GM18873 (cell line): ENCODE measurements at regions not wholly inside any gene's neighbourhood (a gene's known extent, or its start where the extent isn't known, plus 50 kb on each side); places are given as distances from the start of the nearest gene placed in this dataset.

Source experiments
- ATAC-seq: cut with Tn5 transposase; IDR thresholded peaks from one replicate; pipeline ENCODE4 v1.9.1; 2021; ENCODE audit warnings: mild to moderate bottlenecking, moderate library complexity, moderate number of reproducible peaks; ENCODE audit not compliant: unreplicated experiment, low FRiP score

DNA sequence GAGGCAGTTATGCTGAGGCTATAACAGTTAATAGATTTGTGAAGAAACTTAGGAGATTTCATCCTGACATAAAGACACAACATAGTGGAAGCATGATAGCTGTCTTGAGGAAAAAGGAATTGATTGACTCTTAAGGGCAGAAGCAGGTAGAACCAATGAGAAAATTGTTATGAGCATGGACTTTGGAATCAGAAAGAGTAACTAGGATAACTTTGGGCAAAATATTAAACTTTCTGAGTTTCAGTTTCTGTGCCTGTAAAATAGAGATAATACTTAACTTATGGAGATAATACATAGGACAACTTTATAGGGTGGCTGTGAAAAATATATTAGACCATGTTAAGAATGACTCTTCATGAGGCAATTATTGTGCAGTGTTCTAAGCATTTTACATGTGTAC lies 696.5 kb downstream of the CDH11 start:
- no peak for ATAC-seq

DNA sequence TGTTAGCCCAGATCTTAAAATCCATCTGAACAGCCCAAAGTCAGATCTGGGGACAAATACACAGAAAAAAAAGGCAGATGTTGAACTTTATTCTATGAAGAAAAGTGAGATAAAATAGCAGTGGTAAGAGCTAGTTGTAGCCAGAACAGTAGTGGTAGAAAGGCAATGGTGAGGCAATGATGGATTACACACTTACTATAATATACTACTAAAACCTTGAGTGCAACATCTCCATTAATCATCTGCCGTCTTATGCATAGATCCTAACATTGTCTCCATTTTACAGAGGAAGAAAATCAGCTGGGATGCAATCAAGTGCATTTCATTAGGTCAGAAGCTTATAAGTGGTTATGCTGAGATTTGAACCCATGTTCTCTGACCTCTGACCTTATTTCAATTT lies 699.6 kb downstream of the CDH11 start:
- ATAC-seq, result no peak

DNA sequence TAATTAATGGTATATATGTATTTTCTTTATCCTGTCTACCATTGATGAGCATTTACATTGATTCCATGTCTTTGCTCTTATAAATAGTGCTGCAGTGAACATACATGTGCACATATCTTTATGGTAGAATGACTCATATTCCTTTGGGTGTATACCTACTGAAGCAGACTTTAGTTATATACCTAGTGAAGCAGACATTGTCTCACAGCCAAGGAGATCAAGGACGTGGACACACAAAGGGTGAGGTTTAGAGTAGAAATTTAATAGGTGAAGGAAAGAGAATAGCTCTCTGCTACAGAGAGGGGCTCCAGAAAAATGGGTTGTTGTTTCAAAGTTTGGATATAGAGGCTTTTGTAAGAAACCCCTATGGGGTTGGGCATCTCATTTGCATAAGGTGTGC lies 700.3 kb downstream of the CDH11 start:
- no peak for ATAC-seq

DNA sequence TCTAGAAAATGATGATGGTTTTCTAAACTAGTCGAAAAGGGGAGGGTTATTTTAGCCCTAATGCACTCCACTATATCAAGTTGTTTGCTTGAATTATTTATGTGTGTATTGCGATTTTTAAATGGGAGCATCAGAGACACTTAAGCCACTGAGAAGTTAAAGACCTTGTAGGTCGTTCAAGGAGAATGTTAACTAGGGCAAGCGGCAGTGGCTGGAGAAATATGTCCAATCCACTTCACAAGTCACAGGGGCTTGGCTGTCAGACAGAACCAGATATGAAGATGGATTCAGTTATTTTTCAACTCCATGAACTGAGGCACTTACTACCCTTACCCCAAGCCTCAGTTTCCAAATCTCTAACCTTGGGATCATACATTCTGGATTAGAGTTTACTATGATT lies 702.0 kb downstream of the CDH11 start:
- no peak for ATAC-seq

DNA sequence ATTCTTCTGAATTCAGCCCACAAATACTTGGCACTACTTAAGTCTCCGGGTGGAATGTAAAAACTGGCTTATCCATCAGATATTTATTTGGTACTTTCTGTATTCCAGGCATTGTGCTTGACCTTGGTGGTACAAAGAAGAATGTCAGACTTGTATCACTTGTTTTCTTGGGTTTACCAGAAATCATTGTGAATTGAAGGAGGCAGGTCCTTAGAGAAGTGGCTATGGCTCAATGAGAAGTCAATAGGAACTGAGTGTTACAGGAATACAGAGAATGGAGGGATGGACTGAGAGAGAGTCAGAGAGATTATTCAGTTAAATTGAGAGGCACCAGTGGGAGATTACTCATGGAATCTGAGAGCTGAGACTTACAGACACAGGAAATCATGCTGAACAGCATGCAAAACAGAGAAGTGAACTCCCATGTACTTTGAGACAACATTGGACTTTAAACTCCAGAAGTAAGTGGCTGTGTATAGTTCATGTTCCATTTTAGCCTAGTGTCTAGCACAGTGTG lies 704.1 kb downstream of the CDH11 start:
- ATAC-seq, result no peak

DNA sequence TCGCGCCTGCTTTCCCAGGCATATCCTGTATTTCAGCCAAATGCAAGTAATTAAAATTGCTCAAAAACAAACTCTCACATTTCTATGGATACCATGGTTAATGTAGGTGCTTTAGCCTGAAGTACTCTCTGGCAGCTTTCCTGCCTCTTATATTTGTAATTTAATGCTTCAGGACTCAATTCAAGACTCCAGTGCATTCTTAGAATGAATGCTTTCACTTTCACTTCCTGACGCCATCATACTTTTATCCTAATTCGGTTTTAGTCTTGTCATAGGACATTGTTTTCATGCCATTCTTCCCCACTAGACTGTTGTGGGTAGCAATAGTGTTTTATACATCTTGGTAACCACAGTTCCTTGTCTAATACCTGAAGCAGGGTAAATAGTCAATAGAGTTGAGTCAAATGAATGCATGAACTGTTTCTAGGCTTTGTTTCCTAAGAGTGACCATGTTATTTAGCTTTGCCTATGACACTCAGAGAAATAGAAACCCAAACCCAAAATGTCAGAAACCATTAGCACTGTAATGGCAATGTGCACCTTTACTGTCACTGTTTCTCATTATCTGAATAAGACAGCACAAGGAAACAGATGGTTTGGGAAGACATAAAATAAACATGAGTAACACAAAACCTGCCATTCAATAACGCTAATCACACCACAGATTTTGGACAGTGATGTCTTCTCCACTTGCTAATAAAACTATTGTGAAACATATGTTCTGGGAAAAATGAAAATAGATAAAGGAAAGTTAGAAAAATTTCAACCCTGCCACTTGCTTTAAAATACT lies 705.5 kb downstream of the CDH11 start:
- no peak for ATAC-seq

DNA sequence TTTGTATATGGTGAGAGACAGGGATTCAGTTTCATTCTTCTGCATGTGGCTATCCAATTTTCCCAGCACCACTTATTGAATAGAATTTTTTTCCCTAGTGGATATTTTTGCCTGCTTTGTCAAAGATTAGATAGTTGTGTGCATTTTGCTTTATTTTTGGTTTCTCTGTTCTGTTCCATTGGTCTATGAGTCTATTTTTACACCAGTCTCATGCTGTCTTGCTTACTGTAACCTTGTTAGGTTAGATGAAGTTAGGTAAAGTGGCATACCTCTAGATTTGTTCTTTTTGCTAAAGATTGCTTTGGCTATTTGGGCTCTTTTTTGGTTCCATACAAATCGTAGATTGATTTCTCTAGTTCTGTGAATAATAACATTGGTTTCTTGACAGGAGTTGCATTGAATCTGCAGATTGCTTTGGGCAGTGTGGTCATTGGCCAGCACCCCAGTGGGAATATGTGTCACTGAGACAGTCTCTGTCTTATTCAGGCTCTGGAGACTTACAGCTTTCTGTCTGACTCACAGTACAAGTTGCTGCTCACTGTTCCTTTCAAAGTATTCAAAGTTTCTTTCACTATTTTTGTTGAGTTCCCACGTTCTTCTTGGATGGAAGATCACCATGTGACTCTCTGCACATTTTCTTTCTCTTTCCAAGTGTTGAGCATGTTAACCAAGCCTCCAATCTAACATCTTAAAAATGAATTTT lies 709.1 kb downstream of the CDH11 start:
- ATAC-seq, result no peak

DNA sequence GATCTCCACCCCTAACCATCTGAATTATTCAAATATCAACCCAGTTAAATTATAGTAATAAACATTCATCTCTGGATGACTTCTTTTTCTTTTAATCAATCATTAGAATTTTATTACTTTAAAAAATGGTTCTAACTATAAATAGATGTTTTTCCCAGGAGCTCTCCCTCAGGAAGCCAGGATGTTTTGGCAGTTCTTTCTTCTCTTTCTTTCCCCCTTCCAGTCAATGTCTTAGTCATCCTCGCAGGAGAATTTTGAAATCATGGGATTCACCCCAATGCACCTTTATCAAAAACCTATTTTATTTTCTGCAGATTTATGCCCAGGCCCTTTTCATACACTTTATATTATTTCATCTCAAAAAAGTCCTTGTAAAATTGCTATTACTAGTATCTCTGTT lies 711.6 kb downstream of the CDH11 start:
- ATAC-seq, result no peak

DNA sequence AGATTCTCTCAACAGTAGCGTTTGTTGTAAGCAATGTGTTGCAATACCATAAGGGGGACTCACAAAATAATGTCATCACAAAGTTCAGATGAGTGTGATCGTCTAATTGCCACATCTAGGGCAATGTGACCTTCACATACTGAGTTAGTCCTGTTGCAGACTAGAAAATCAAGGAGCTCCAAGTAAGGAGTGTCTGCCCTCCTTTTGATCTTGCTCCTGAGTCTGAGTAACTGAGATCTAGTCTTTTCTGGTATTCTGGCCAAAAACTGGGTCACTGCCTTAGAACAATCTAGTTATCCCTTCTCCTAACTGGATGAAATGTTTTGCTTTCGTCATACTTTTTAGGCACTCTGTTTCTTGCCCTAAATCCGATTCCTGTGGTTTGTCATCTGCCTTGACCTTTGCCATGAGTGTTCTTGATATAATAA lies 712.1 kb downstream of the CDH11 start:
- no peak for ATAC-seq

DNA sequence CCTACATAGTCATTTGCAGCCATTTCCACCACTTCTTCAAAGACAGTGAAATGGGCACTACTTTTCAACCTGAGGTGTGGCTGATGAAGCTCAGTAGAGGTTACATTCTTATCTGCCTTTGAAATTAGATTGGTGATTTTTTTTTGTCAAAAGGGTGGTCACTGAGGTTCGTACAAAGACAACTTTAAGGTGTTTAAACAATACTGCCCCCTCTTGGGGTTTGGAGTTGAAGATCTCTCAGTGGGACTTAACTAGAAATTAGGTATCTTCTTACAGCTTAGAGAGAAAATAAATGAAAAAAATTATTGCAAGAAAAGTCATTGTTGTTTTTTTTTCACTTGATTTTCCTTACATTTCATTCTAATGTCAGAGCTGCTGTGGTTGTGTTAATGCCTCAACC lies 713.2 kb downstream of the CDH11 start:
- no peak for ATAC-seq

DNA sequence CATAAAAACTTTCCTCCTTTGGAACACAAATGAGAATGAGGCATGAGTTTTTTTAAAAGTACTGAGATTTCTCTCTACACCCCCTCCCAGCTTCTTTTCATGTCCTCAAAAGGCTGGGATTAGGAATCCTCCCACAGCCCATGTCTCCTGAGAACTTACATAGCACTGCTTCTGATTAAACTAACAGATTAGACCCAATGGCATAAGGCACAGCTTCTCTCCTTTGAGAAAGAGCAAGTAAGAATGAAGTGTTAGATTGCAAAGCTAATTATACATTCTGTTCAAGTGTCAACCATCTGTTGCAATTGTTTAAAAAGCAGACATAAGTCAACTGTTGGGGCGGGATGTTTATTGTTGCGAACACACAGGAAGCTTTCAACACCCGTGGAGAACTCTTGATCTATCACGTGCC lies 715.1 kb downstream of the CDH11 start:
- no peak for ATAC-seq

DNA sequence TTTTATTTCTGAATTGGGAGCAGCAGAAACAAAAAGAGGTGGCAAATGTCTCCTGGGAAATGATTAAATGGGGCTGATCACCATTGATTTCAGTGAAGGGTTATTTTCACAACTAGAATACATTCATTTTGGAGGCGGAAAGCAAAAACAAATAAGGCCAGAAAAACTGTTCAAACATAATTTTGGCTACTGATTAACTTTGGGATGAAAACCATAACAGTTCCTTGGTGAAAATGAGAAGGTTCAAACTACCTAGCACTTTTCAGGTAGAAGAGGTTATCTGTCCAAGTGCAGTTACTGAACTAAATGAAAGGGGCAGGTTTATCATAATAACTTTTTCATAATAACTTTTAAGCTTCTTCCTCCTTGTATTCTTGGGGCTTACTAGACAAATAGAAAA lies 718.5 kb downstream of the CDH11 start:
- ATAC-seq, result no peak

DNA sequence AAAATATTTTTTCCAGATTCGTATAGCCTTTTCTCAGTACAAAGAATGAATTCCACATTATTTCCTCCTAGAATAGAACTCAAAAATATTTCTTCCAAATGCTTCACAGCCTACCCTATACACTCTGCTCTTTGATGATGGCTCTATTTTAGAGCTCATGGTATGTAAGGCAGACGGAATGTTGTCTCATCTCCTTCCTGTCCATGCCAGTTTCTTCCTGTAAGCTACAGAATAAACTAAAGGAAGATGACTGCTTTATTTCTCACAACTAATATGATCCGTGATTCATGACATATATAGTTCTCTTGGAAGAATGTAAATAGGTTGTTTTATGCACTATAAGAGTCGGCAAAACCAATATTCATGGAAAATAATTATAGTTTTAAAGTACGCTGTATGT lies 723.1 kb downstream of the CDH11 start:
- ATAC-seq, result no peak

DNA sequence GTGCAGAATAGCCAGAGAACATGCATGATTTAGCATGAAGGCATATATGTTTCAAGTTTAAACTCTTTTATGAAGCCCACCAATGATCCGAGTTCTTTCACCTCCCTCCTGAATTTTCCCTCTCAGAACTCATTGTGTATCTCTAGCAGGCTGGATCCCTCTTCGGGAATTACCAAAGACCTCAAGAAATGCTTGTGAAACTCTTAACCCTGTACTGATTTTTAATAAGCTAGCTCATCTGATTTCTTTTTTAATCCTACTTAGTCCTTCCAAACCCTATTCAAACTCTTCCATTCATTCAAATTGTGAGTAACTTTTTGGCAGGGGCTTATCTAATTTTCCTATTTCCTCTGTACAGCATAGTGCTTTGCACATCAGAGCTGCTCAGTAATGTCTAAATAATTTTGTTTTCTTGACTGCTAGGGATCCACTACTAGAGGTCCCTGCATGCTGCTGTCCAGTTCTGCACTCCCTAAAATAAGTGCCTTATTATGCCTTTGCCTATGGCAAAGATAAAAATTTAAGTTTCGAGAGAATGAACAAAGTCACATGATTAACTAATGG lies 723.8 kb downstream of the CDH11 start:
- no peak for ATAC-seq

DNA sequence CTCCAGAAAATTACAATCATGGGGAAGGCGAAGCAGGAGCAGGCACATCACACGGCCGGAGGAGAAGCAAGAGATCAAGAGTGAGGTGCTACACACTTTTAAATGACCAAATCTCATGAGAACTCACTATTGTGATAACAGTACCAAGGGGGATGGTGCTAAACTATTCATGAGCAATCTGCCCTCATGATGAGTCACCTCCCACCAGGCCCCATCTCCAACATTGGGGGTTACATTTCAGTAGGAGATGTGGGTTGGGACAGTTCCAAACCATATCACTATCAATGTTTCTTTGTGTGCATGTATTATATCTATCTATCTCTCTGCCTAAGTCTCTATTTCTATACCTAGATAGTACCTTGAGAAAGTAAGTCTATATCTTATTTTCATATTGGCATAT lies 724.8 kb downstream of the CDH11 start:
- no peak for ATAC-seq

DNA sequence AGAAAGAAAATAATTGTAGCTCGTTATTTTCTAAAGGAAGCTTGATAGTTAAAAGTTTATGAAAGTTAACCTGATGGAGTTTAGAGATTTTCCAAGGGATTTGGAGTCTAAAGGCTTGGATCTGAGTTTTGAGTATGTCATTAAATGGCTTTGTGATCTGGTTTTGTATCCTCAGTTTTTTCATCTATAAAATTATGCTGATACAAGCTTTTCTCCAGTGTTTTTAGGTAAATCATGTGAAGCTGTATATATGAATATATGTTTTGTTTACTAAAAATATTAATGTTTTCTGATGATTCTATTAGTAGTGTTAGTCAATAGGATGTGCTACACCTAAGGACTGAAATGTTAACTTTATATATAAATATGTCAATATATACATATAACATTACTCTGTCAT lies 727.8 kb downstream of the CDH11 start:
- ATAC-seq, result no peak

DNA sequence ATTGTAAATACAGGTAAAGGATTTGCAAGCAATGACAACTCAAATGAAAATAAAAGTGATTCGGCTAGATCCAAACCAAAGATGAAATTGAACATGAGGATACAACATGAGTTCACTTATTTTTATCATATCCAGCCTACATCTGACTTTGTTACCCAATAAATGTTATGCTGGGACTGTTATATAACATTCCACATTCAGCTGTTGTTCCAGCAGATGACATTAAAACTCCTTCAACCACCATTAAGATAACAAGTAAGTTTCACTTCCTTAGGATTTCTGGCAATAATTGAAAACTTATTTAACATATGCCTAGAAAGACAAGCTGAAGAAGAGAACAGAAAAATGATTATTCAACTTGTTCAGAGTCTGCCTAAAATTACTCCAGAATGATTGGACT lies 729.4 kb downstream of the CDH11 start:
- ATAC-seq, result no peak

DNA sequence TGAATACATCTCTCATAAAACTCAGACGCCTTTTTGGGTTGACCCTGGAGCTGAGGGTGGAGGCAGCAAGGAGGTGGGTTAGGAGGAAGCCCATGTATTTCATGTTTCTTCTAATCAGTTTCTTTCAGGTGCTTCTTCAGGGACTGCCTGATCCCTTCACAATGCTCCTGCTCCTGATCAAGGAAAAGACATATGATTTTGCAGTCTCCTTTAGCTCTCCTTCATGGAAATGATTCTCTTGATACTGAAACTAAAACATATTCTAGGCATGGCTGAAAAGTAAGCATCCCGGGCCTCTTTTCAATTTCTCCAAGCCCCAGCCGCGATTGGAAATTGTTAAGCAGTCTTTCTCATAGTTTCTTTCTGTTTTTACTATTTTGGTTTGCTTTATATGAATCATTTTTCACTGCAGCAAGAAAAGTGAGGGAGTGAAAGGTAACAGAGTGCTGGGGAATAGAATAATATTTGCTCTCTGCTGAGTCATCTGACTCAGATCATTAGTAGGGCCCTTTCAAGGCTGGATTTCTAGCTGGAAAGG lies 730.7 kb downstream of the CDH11 start:
- ATAC-seq, result no peak

DNA sequence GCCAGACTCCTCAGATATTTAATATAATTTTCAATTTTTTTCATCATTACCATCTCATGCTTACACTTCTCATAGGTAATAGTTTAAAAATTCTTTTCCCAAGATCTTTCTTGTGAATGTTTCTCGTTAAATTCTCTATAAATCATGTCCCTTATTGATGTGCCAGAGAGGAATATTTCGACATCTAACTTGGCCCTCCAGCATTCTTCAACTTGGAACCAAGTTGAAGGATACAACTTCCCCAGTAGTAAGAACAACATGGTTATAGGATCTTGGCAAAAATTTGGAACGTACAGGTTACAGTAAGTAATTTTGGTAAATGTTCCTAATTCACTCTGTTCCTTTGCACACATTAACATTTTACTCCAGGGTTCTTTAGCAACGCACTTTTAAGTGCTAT lies 731.8 kb downstream of the CDH11 start:
- no peak for ATAC-seq

DNA sequence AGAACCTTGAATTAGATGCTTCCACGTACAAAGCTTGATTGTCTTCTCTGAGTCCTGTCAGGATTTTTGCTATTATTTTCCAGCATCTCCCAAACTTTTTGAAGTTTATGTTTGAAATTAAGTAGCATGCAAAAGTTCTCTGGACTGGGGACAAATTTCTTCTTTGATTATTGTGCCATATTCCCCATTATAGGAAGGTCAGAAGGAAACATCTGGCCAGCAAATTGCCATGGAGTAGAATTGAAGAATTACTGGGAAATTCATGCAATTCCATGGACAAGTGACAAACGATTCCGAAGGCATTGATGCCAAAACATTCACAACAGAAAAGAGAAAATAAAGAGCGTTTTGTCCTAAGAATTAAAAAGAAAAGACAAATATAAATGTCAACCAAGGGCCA lies 737.2 kb downstream of the CDH11 start:
- no peak for ATAC-seq

DNA sequence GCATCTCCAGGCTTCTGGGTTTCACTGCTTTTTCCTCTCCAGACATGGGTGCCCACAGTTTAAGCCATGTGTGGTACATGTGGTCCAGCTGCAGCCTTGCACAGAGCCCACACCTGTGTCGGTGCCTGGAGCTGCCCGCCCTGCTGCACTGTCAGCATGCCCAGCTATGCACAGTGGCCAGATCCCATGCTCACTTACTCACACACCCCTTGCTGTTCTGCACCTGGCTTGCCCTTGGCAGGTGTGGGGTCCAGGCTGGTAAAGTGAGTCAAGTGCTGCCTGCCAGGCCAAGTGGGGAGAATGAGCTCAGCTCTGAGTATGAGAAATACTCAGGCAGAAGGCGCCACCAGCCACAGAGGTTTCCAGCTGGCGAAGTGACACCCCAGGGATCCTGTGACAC lies 739.9 kb downstream of the CDH11 start:
- ATAC-seq, result no peak
